Stomach (tissue), 4 donors: ENCODE measurements at regions not wholly inside any gene's neighbourhood (a gene's known extent, or its start where the extent isn't known, plus 50 kb on each side); places are given as distances from the start of the nearest gene placed in this dataset.

Experiments used
- POLR2A ChIP-seq, 4 donors: fragments of 450-650 bp; IDR thresholded peaks; one replicate each; pipeline ENCODE4 v1.6.1; 2016; ENCODE audit warnings: antibody characterized with exemption in 4 of 4, control low read depth in 2 of 4, mild to moderate bottlenecking in 1 of 4, moderate library complexity in 1 of 4
- TF ChIP-seq, protein P1 (sequence below), 7 experiments: fragments of 450-650 bp in 4 of 7; fragments of 200-600 bp in 3 of 7; sonication (generic) in 3 of 7; IDR thresholded peaks; one replicate each; pipeline ENCODE4 v1.5.1; 2016 to 2019; ENCODE audit warnings: antibody characterized with exemption in 7 of 7, control low read depth in 2 of 7, mild to moderate bottlenecking in 1 of 7

DNA sequence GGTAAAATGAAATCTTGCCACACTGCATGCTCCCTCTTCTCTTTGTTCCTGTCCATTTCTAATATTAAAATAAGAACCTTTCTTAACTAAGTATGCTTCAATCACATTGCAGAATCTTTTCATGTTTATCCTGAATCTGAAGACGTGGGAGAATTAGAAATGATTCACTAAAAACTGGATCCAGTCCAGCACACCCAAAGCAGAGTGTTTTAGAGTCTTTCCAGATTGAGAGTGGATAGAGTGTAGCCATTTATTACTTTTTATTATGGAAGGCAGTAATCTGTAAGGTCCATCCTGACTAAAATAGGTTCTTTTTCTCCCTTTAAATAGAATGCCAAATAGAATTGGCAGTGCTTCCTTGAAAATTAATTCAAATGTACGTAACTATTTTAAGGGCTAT lies 453.5 kb downstream of the TDRD3 start:
- TF ChIP-seq, protein P1, sequence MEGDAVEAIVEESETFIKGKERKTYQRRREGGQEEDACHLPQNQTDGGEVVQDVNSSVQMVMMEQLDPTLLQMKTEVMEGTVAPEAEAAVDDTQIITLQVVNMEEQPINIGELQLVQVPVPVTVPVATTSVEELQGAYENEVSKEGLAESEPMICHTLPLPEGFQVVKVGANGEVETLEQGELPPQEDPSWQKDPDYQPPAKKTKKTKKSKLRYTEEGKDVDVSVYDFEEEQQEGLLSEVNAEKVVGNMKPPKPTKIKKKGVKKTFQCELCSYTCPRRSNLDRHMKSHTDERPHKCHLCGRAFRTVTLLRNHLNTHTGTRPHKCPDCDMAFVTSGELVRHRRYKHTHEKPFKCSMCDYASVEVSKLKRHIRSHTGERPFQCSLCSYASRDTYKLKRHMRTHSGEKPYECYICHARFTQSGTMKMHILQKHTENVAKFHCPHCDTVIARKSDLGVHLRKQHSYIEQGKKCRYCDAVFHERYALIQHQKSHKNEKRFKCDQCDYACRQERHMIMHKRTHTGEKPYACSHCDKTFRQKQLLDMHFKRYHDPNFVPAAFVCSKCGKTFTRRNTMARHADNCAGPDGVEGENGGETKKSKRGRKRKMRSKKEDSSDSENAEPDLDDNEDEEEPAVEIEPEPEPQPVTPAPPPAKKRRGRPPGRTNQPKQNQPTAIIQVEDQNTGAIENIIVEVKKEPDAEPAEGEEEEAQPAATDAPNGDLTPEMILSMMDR (IDR thresholded peaks at IDR 0.05), result no peak
- TF ChIP-seq POLR2A (IDR thresholded peaks at IDR 0.05), result no peak
